ENCODE measurements at regions not wholly inside any gene's neighbourhood (a gene's known extent, or its start where the extent isn't known, plus 50 kb on each side); places are given as distances from the start of the nearest gene placed in this dataset.

DNA sequence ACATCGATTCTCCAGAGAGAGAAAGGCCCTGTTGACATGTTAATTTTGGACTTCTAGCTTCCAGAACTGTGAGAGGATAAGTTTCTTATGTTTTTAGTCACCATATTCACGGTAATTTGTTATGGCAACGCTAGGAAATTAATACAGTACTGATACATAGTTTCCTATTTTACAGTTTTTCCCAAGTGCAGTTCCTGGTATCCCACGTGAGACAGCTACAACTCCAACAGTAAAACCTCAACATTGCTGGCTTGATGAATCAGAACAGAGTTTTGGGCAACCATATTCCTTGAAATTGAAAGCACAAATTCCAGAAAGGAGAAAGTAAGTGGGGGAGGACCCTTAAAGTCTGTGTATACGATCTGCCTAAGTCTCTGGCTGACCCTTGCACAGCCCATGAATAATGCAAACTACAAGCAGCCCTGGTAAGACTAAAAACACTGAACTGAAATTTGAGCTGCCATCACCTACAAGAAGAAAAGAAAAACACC is 505.1 kb upstream of the NRSN1 start:
- no peak for TF ChIP-seq IRF2 (CRISPR knock-in tag; IDR thresholded peaks at IDR 0.05; ENCODE audit: borderline replicate concordance, low read depth)
- TF ChIP-seq, protein P1, sequence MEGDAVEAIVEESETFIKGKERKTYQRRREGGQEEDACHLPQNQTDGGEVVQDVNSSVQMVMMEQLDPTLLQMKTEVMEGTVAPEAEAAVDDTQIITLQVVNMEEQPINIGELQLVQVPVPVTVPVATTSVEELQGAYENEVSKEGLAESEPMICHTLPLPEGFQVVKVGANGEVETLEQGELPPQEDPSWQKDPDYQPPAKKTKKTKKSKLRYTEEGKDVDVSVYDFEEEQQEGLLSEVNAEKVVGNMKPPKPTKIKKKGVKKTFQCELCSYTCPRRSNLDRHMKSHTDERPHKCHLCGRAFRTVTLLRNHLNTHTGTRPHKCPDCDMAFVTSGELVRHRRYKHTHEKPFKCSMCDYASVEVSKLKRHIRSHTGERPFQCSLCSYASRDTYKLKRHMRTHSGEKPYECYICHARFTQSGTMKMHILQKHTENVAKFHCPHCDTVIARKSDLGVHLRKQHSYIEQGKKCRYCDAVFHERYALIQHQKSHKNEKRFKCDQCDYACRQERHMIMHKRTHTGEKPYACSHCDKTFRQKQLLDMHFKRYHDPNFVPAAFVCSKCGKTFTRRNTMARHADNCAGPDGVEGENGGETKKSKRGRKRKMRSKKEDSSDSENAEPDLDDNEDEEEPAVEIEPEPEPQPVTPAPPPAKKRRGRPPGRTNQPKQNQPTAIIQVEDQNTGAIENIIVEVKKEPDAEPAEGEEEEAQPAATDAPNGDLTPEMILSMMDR (IDR thresholded peaks at IDR 0.05): no peak
- TF ChIP-seq NFE2L1 (CRISPR knock-in tag; IDR thresholded peaks at IDR 0.05): no peak
- TF ChIP-seq, protein P2, sequence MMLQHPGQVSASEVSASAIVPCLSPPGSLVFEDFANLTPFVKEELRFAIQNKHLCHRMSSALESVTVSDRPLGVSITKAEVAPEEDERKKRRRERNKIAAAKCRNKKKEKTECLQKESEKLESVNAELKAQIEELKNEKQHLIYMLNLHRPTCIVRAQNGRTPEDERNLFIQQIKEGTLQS (CRISPR knock-in tag; conservative IDR thresholded peaks at IDR 0.05): no peak
- no peak for TF ChIP-seq OVOL2 (CRISPR knock-in tag; IDR thresholded peaks at IDR 0.05; ENCODE audit: borderline replicate concordance)
- TF ChIP-seq, protein P3, sequence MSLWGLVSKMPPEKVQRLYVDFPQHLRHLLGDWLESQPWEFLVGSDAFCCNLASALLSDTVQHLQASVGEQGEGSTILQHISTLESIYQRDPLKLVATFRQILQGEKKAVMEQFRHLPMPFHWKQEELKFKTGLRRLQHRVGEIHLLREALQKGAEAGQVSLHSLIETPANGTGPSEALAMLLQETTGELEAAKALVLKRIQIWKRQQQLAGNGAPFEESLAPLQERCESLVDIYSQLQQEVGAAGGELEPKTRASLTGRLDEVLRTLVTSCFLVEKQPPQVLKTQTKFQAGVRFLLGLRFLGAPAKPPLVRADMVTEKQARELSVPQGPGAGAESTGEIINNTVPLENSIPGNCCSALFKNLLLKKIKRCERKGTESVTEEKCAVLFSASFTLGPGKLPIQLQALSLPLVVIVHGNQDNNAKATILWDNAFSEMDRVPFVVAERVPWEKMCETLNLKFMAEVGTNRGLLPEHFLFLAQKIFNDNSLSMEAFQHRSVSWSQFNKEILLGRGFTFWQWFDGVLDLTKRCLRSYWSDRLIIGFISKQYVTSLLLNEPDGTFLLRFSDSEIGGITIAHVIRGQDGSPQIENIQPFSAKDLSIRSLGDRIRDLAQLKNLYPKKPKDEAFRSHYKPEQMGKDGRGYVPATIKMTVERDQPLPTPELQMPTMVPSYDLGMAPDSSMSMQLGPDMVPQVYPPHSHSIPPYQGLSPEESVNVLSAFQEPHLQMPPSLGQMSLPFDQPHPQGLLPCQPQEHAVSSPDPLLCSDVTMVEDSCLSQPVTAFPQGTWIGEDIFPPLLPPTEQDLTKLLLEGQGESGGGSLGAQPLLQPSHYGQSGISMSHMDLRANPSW (CRISPR knock-in tag; conservative IDR thresholded peaks at IDR 0.05; ENCODE audit: low read depth): no peak
- no peak for TF ChIP-seq GABPB1 (CRISPR knock-in tag; IDR thresholded peaks at IDR 0.05)
- no peak for TF ChIP-seq PRRX2 (CRISPR knock-in tag; IDR thresholded peaks at IDR 0.05)
- TF ChIP-seq CREM (CRISPR knock-in tag; IDR thresholded peaks at IDR 0.05): no peak
- no peak for TF ChIP-seq TCF7 (CRISPR knock-in tag; IDR thresholded peaks at IDR 0.05; ENCODE audit: low read depth)
- no peak for TF ChIP-seq ETV6 (CRISPR knock-in tag; IDR thresholded peaks at IDR 0.05)
